HG02759 (cell line): ENCODE measurements at regions not wholly inside any gene's neighbourhood (a gene's known extent, or its start where the extent isn't known, plus 50 kb on each side); places are given as distances from the start of the nearest gene placed in this dataset.

Source experiments
- ATAC-seq: cut with Tn5 transposase; IDR thresholded peaks from one replicate; pipeline ENCODE4 v1.9.1; 2021; ENCODE audit warnings: mild to moderate bottlenecking, moderate library complexity; ENCODE audit not compliant: unreplicated experiment

GRCh38 chr18:73261923-73262322, 394.1 kb upstream of the NETO1 start:
- ATAC-seq, result no peak

DNA sequence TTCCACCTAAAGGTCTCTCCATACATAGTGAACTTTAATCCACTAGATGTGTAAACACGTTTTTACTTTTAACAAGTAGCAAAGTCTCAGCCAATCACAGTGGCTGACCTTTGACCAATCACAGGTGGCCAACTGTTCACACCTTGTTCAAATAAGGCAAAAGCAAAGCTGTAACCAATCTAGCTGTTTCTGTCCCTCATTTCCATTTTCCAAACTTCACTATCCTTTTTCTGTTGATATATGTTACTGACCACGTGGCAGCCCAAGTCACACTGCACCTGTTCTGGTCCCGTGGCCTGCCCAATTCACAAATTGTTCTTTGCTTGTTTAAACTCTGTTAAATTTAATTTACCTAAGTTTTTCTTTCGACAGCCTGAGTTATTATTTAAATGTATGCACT, 393.5 kb upstream of the NETO1 start:
- no peak for ATAC-seq

GRCh38 chr18:73258375-73259087, 390.7 kb upstream of the NETO1 start:
- no peak for ATAC-seq

- ATAC-seq, result no peak
Observed at GRCh38 chr18:73254564-73254963, 386.8 kb upstream of the NETO1 start.

DNA sequence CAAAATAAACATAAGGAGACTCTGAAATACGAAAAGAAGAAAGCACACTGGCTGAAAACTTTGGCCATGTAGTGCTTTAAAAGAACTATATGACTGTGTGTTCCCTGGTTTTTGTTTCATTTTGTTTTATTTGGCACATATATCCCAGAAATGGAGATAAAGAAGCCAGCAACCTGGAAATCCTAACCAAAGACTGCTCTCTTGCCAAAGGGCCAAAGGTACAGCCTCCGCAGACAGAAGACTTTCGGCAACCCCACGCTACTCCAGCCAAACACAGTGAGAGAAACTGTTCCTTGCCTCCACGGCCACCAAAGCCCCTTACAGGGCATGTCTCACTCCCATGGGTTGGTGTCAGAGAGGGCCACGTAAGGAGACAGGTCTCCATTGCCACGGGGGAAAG, 381.2 kb upstream of the NETO1 start:
- ATAC-seq, result no peak

GRCh38 chr18:73246763-73247162, 379.0 kb upstream of the NETO1 start:
- ATAC-seq, result no peak

GRCh38 chr18:73245345-73245744, 377.6 kb upstream of the NETO1 start:
- no peak for ATAC-seq

GRCh38 chr18:73244401-73244800, 376.6 kb upstream of the NETO1 start:
- no peak for ATAC-seq

DNA sequence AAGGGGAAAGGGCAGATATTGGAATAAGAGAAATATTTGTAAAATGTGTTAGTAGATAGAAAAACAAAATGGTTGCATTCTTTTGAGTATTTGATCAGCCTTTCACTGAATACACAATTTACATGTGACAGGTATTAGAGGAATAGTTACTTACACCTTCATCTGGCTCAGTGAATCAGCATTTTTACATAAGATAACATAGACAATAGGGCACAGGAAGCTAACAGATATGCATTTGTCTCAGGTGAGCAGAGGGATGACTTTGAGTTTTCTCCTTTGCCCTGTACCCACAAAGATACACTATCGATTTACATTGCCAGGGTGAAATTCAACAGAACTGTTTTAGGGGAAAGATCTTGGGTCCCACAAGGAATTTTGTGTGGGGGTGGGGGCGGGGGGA, 373.1 kb upstream of the NETO1 start:
- ATAC-seq, result no peak

DNA sequence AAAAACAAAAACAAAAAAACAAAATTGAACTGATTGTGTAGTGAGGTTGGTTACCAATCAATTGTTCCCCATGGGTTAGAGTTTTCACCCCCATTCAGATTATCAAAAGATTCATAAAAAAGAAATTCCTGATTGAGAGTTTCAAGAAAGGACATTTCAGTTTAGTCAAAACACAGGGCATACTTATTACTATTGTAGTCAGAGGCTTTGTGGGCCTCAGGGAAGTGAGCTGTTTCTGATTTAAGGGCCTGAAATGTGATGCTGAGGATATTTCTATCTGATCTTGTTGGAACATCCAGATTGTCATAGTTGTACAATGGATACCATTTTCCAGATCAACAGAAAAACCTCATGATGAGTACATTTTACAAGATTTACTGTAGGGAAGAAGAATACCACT, 368.1 kb upstream of the NETO1 start:
- ATAC-seq, result no peak

GRCh38 chr18:73235491-73235890, 367.7 kb upstream of the NETO1 start:
- ATAC-seq, result peak; percentile 94

GRCh38 chr18:73232933-73233332, 365.1 kb upstream of the NETO1 start:
- ATAC-seq, result peak; percentile 75

DNA sequence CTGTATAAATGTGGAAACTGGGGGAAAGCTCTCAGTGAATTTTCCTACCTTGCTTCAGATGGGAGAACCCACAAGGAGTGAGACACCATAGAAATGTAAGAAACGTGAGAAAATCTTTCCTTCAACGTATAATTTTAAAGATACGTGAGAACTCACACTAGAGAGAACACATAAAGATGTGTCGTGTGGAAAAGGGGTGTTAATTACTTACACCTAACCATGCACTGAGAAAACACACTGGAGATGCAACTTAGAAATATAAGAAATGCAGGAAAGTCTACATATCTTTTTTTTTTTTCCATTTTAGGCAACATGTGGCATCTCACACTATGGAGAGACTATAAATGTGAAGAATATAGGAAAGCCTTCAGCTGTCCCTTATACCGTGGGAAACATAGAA, 352.9 kb upstream of the NETO1 start:
- no peak for ATAC-seq

DNA sequence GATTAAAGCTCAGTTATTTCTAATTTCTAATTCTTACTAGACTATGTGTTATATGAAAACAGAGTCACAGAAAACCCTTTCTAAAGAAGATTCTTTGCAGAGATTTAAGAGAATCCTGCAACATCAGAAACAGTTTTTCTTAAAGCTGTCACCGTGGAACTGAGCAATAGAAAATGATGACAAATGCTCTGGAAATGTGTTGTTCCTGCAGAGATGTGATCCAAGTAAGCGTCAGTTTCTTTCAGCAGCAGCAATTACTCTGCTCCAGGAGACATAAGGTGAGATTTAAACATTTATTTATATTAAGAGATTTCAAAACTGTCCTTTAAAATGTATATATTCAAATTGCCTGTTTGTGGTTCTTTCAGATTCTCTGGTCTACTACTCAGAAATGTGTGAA, 350.5 kb upstream of the NETO1 start:
- ATAC-seq, result no peak

GRCh38 chr18:73214970-73215369, 347.2 kb upstream of the NETO1 start:
- ATAC-seq, result no peak

GRCh38 chr18:73212442-73212841, 344.7 kb upstream of the NETO1 start:
- no peak for ATAC-seq

GRCh38 chr18:73201940-73202339, 334.2 kb upstream of the NETO1 start:
- no peak for ATAC-seq

GRCh38 chr18:73199151-73199550, 331.4 kb upstream of the NETO1 start:
- ATAC-seq, result no peak

DNA sequence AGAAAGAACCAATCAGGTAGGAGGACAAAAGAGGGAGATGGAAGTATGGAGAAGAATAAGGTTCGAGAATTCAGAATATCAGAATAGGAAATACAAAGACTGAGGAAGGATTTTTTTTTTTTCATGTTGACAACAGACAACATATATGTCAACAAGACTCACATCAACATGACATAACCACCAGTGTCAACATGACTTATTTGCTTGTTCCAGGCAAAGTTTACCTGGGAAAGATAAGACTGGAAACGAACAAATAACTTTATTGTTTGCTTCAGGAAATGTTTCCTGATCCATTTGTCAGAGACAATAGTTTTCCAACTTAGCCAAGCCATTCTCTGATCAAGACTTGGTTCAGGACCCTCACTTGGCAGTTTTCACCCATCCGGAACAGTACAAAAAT, 321.9 kb upstream of the NETO1 start:
- ATAC-seq, result no peak

DNA sequence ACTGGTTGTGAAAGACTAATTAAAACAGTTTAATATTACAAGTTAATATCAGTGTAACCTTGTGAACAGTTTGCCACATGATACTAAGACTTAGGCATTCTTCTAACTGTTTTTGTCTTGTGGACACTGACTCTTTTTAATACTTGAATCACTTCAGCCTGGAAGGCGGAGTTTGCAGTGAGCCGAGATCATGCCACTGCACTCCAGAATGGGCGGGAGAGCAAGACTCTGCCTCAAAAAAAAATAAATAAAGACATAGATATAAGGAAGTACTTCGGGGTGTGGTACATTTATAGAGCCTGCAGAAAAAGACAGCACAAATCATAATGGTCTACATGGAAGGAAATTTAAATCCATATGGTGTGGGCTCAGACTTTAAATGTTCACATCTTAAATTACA, 300.4 kb upstream of the NETO1 start:
- no peak for ATAC-seq

GRCh38 chr18:73164430-73164829, 296.6 kb upstream of the NETO1 start:
- no peak for ATAC-seq

DNA sequence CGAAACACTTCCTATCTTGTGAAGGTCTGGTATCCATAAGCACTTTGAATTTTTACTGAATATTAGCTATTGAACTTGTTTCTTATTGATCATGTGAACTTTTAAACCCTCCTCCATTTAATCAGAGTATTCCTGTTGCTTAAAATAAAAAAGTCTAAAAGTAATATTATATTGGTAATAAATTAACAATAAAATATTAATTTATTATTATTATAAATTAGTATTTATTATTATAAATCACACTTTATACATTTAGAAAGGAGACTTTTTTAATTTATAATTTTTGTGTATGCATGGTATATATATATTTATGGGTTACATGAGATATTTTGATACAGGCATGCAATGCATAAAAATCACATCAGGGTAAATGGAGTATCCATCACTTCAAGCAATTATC, 295.4 kb upstream of the NETO1 start:
- no peak for ATAC-seq

DNA sequence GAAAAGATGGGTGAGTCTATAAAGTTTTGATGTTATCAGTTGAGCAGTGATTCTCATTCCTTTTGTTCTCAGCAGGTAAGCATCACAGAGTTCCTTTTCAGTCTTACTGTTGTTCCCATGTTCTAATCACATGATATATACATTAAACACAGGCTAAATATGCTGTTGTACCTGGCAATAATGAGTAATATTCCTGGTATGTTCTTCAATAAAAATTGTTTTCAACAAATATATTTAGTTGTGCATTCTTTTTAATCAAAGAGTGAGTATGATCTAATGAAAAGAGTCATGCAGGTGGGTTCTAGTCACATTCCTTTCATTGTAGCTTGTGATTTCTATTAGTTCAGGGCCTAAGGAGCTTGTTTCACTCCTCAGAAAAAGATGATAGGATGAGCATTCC, 288.3 kb upstream of the NETO1 start:
- no peak for ATAC-seq
